ENCODE measurements at regions not wholly inside any gene's neighbourhood (a gene's known extent, or its start where the extent isn't known, plus 50 kb on each side); places are given as distances from the start of the nearest gene placed in this dataset.

- TF ChIP-seq CHD7 (IDR thresholded peaks at IDR 0.05; ENCODE audit: insufficient replicate concordance, low read length) (no peak), RAD21 (IDR thresholded peaks at IDR 0.05 in 1 of 2, conservative IDR thresholded peaks at IDR 0.05 in 1 of 2; ENCODE audit: low read depth in 2 of 2, low read length in 2 of 2) (peak; percentile 32 to 44; a peak in 3 of 4 replicates), CTCF (IDR thresholded peaks at IDR 0.05; ENCODE audit: control extremely low read depth in 1 of 3, insufficient read depth in 1 of 3, low read depth in 1 of 3, low read length in 3 of 3) (peak in 1 of 3 experiments; percentile 9; a peak in 1 of 4 replicates)
These were observed 786.1 kb upstream of the AADAT start (continued) for GRCh38 chr4:170875868-170876267.
